Trophoblast cell (in vitro differentiated cells and primary cell): ENCODE measurements at regions not wholly inside any gene's neighbourhood (a gene's known extent, or its start where the extent isn't known, plus 50 kb on each side); places are given as distances from the start of the nearest gene placed in this dataset.
"Not testable (repeated sequence)": the region's sequence is repeated elsewhere in the genome, so short reads cannot be mapped to it uniquely, and the experiment has no call there.

ENCODE experiments used
- DNase-seq, 2 donors: peaks; one replicate each; pipeline ENCODE4 v3.0.0-alpha.2; 2016
- H2AFZ ChIP-seq: 2 replicates; pipeline ENCODE4 v1.6.1; 2013; ENCODE audit warnings: low read length, moderate library complexity, mild to moderate bottlenecking; ENCODE audit not compliant: insufficient read depth, poor library complexity
- H2AK5ac ChIP-seq: 2 replicates; pipeline ENCODE4 v1.6.1; 2013; ENCODE audit warnings: mild to moderate bottlenecking, low read length
- H2BK120ac ChIP-seq: 2 replicates; pipeline ENCODE4 v1.6.1; 2013; ENCODE audit warnings: low read length, mild to moderate bottlenecking, moderate library complexity; ENCODE audit not compliant: insufficient read depth, poor library complexity
- H2BK12ac ChIP-seq: 2 replicates; pipeline ENCODE4 v1.6.1; 2013; ENCODE audit warnings: mild to moderate bottlenecking, low read length, moderate library complexity
- H2BK5ac ChIP-seq: 2 replicates; pipeline ENCODE4 v1.6.1; 2013; ENCODE audit warnings: low read length, low read depth, moderate library complexity, mild to moderate bottlenecking; ENCODE audit not compliant: poor library complexity
- H3K14ac ChIP-seq: 2 replicates; pipeline ENCODE4 v1.6.1; 2013; ENCODE audit warnings: mild to moderate bottlenecking, low read length
- H3K18ac ChIP-seq: 2 replicates; pipeline ENCODE4 v1.6.1; 2013; ENCODE audit warnings: mild to moderate bottlenecking, low read length
- H3K23ac ChIP-seq: 2 replicates; pipeline ENCODE4 v1.6.1; 2013; ENCODE audit warnings: low read length
- H3K27ac ChIP-seq: 2 replicates; pipeline ENCODE4 v1.5.1; 2013; ENCODE audit warnings: low read depth, mild to moderate bottlenecking, inconsistent platforms, low read length, moderate library complexity
- H3K27me3 ChIP-seq: 2 replicates; pipeline ENCODE4 v1.6.1; 2013; ENCODE audit warnings: inconsistent platforms, mild to moderate bottlenecking, low read length, moderate library complexity; ENCODE audit not compliant: insufficient read depth
- H3K36me3 ChIP-seq, 2 experiments: 1 replicate in 1 of 2; 2 replicates in 1 of 2; pipeline ENCODE4 v1.6.1; 2013; ENCODE audit warnings: low read length in 2 of 2, mild to moderate bottlenecking in 2 of 2, moderate library complexity in 1 of 2; ENCODE audit not compliant: insufficient read depth in 2 of 2, control insufficient read depth in 1 of 2
- H3K4ac ChIP-seq: 2 replicates; pipeline ENCODE4 v1.6.1; 2013; ENCODE audit warnings: low read depth, mild to moderate bottlenecking, low read length, moderate library complexity
- H3K4me1 ChIP-seq, 2 experiments: 1 replicate in 1 of 2; 2 replicates in 1 of 2; pipeline ENCODE4 v1.6.1; 2013; ENCODE audit warnings: low read length in 2 of 2, mild to moderate bottlenecking in 2 of 2, moderate library complexity in 1 of 2; ENCODE audit not compliant: insufficient read depth in 2 of 2, control insufficient read depth in 1 of 2
- H3K4me2 ChIP-seq: 2 replicates; pipeline ENCODE4 v1.6.1; 2013; ENCODE audit warnings: inconsistent platforms, mild to moderate bottlenecking, low read length, moderate library complexity
- H3K4me3 ChIP-seq: 2 replicates; pipeline ENCODE4 v1.5.1; 2013; ENCODE audit warnings: mild to moderate bottlenecking, low read depth, low read length, inconsistent platforms
- H3K79me1 ChIP-seq: one replicate; pipeline ENCODE4 v1.6.1; 2013; ENCODE audit warnings: low read length
- H3K79me2 ChIP-seq: 2 replicates; pipeline ENCODE4 v1.6.1; 2013; ENCODE audit warnings: low read length, mild to moderate bottlenecking; ENCODE audit not compliant: control insufficient read depth, insufficient read depth, poor library complexity
- H3K9ac ChIP-seq: 2 replicates; pipeline ENCODE4 v1.6.1; 2013; ENCODE audit warnings: mild to moderate bottlenecking, low read length
- H3K9me3 ChIP-seq: 2 replicates; pipeline ENCODE4 v1.6.1; 2013; ENCODE audit warnings: low read depth, mild to moderate bottlenecking, control low read depth, inconsistent platforms, low read length; ENCODE audit not compliant: insufficient read depth
- H4K12ac ChIP-seq: 2 replicates; pipeline ENCODE4 v1.6.1; 2013; ENCODE audit warnings: low read depth, mild to moderate bottlenecking, low read length, moderate library complexity
- H4K8ac ChIP-seq: 2 replicates; pipeline ENCODE4 v1.6.1; 2013; ENCODE audit warnings: low read depth, mild to moderate bottlenecking, low read length, moderate library complexity
- H4K91ac ChIP-seq: one replicate; pipeline ENCODE4 v1.6.1; 2013; ENCODE audit warnings: low read depth, mild to moderate bottlenecking, low read length, moderate library complexity
- WGBS: extraction: QIAGEN DNeasy Blood & Tissue Kit; methylation state at CpG from one replicate; pipeline ENCODE4 v1.1.7; 2013; ENCODE audit warnings: missing lambda C conversion rate; ENCODE audit not compliant: insufficient read length, insufficient coverage; ENCODE audit errors: extremely low coverage; 5-methylcytosine and 5-hydroxymethylcytosine counted together

DNA sequence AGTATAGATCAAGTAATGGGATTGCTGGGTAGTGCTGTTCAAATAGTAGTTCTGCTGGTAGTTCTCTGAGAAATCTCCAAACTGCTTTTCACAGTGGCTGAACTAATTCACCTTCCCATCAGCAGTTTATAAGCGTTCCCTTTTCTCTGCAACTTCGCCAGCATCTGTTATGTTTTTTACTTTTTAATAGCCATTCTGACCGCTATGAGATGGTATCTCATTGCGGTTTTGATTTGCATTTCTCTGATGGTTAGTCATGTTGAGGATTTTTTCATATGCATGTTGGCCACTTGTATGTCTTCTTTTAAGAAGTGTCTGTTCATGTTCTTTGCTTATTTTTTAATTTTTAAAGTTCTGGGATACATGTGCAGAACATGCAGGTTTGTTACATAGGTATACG is 279.2 kb upstream of the NREP start:
- Histone ChIP-seq H3K4me3 (no peak overlapping the region), H4K91ac (no peak overlapping the region), H3K79me1 (no peaks in the 10 kb centered on the region), H2BK120ac (no peak overlapping the region), H3K79me2 (no peaks in the 10 kb centered on the region), H3K4me2 (no peak overlapping the region), H3K9me3 (no peaks in the 10 kb centered on the region), H2AFZ (no peak overlapping the region), H3K18ac (no peak overlapping the region), H3K9ac (no peak overlapping the region), H4K8ac (no peak overlapping the region), H2AK5ac (no peak overlapping the region), H3K23ac (no peak overlapping the region), H3K36me3 (no peaks in the 10 kb centered on the region), H3K4me1 (no peaks in the 10 kb centered on the region), H2BK12ac (no peak overlapping the region), H3K27me3 (no peaks in the 10 kb centered on the region), H4K12ac (no peak overlapping the region), H3K27ac (no peak overlapping the region), H2BK5ac (no peak overlapping the region), H3K14ac (no peak overlapping the region), H3K4ac (no peak overlapping the region)
- no CpG with 5 or more reads among the region's 5 CpGs for WGBS
- peak; percentile 5 to 46 for DNase-seq

DNA sequence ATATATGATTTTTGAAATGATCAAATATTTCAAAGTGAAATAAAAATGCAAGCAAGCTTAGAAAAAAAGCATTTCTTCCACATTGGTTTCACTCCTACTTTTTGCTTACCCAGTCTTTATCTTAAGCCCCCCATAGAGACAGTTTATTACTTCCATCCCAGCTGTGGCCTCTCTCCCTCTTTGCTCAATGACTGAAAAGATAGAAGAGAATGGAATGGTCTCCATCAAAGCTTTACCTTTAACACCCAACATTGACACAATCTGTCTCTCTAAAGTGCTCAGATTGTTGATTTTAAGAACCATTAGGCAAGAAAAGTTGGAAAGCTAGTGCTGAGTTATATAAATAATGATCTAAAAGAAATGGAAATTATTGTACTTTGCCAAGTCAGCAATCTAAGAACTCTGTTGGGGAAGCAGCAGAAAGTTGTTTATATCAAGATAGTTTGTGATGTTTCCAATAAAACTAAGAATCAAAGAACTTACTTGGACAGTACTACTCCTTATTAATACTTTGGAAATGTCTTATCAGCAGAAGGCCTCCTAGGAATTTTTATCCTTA is 277.5 kb upstream of the NREP start:
- no peak overlapping the region for H4K12ac ChIP-seq
- H2AK5ac ChIP-seq, result no peak overlapping the region
- H3K79me2 ChIP-seq, result no peaks in the 10 kb centered on the region
- no peak overlapping the region for H3K4ac ChIP-seq
- H3K4me1 ChIP-seq, result no peaks in the 10 kb centered on the region
- H3K4me3 ChIP-seq, result no peak overlapping the region
- H3K36me3 ChIP-seq, result no peaks in the 10 kb centered on the region
- H3K14ac ChIP-seq, result no peak overlapping the region
- no peak overlapping the region for H3K27ac ChIP-seq
- no peak for DNase-seq
- no peaks in the 10 kb centered on the region for H3K27me3 ChIP-seq
- no peak overlapping the region for H4K91ac ChIP-seq
- H3K9ac ChIP-seq, result no peak overlapping the region
- H2BK12ac ChIP-seq, result no peak overlapping the region
- H3K4me2 ChIP-seq, result no peak overlapping the region
- no peaks in the 10 kb centered on the region for H3K79me1 ChIP-seq
- no peak overlapping the region for H3K23ac ChIP-seq
- H2BK120ac ChIP-seq, result no peak overlapping the region
- no peak overlapping the region for H2AFZ ChIP-seq
- H3K18ac ChIP-seq, result no peak overlapping the region
- H4K8ac ChIP-seq, result no peak overlapping the region
- no peak overlapping the region for H2BK5ac ChIP-seq
- H3K9me3 ChIP-seq, result no peaks in the 10 kb centered on the region

DNA sequence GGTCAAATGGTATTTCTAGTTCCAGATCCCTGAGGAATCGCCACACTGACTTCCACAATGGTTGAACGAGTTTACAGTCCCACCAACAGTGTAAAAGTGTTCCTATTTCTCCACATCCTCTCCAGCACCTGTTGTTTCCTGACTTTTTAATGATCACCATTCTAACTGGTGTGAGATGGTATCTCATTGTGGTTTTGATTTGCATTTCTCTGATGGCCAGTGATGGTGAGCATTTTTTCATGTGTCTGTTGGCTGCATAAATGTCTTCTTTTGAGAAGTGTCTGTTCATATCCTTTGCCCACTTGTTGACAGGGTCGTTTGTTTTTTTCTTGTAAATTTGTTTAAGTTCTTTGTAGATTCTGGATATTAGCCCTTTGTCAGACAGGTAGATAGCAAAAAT is 269.9 kb upstream of the NREP start:
- H2BK12ac ChIP-seq, result not testable (repeated sequence)

DNA sequence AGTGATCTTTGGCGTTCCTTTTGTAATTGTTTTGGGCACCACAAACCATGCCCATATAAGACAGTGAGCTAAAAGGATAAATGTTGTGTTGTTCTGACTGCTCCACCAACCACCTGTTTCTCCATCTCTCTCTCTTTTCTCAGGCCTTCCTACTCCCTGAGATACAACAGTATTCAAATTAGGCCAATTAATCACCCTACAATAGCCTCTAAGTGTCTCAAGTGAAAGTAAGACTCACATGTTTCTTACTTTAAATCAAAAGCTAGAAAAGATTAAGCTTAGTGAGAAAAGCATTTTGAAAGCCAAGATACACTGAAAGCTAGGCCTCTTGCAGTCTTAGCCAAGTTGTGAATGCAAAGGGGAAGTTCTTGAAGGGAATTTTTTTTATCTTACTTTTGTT is 268.8 kb upstream of the NREP start:
- Histone ChIP-seq H3K36me3 (no peaks in the 10 kb centered on the region), H3K23ac (no peak overlapping the region), H2AK5ac (no peak overlapping the region), H3K9me3 (no peaks in the 10 kb centered on the region), H3K4ac (no peak overlapping the region), H3K4me3 (no peak overlapping the region), H2BK120ac (no peak overlapping the region), H3K79me1 (no peaks in the 10 kb centered on the region), H2BK5ac (no peak overlapping the region), H2AFZ (no peak overlapping the region), H3K79me2 (no peaks in the 10 kb centered on the region), H3K27me3 (no peaks in the 10 kb centered on the region), H3K18ac (no peak overlapping the region), H3K4me2 (no peak overlapping the region), H3K9ac (no peak overlapping the region), H4K8ac (no peak overlapping the region), H3K4me1 (no peaks in the 10 kb centered on the region), H2BK12ac (no peak overlapping the region), H3K27ac (no peak overlapping the region), H4K91ac (no peak overlapping the region), H4K12ac (no peak overlapping the region), H3K14ac (no peak overlapping the region)
- no CpG with 5 or more reads among the region's 1 CpG for WGBS
- DNase-seq, result no peak

More for the DNA sequence above, 269.9 kb upstream of the NREP start:
- not testable (repeated sequence) for H4K91ac ChIP-seq, H3K14ac ChIP-seq, H3K27ac ChIP-seq, H3K4ac ChIP-seq, H3K4me3 ChIP-seq, DNase-seq, H3K4me1 ChIP-seq, H4K8ac ChIP-seq, H3K27me3 ChIP-seq, H2AK5ac ChIP-seq, H4K12ac ChIP-seq, H2BK5ac ChIP-seq, H3K79me2 ChIP-seq, H2BK120ac ChIP-seq, H3K9ac ChIP-seq, H3K4me2 ChIP-seq, H3K36me3 ChIP-seq, H3K18ac ChIP-seq, H3K9me3 ChIP-seq, H3K79me1 ChIP-seq, H3K23ac ChIP-seq, H2AFZ ChIP-seq
- no CpG with 5 or more reads among the region's 3 CpGs for WGBS
